ENCODE measurements at regions not wholly inside any gene's neighbourhood (a gene's known extent, or its start where the extent isn't known, plus 50 kb on each side); places are given as distances from the start of the nearest gene placed in this dataset.

GRCh38 chr2:41706286-41706685, 341.5 kb upstream of the PKDCC start:
- H3K27me3 ChIP-seq (replicated peaks in 1 of 7): no peaks in the 10 kb centered on the region
- H3K36me3 ChIP-seq: no peaks in the 10 kb centered on the region
- intact Hi-C loops (cut with DNase I; ENCODE audit: low total_unique reads): loop anchor here (10.0 kb wide), 1 partner anchor 1791 kb away; no protein-coding TSS in a partner anchor
- no peak overlapping the region for H3K4me3 ChIP-seq
- WGBS, 5 donors: 62 to 88% (median 82%) methylated on average over 2 of the region's 2 CpGs
- no peaks in the 10 kb centered on the region for H3K9me3 ChIP-seq
- no peaks in the 10 kb centered on the region for H3K4me1 ChIP-seq
- DNase-seq: no peak
- no peak for TF ChIP-seq POLR2AphosphoS5 (IDR thresholded peaks at IDR 0.05)
- no peak for TF ChIP-seq CTCF (IDR thresholded peaks at IDR 0.05 in 8 of 11, conservative IDR thresholded peaks at IDR 0.05 in 3 of 11)
- no peak for TF ChIP-seq POLR2A (IDR thresholded peaks at IDR 0.05)
- no peak overlapping the region for H3K27ac ChIP-seq

GRCh38 chr2:41707790-41708451, 339.9 kb upstream of the PKDCC start:
- TF ChIP-seq POLR2A (IDR thresholded peaks at IDR 0.05) (no peak), POLR2AphosphoS5 (IDR thresholded peaks at IDR 0.05) (no peak)
- intact Hi-C loops (cut with DNase I; ENCODE audit: low total_unique reads): loop anchor here (10.0 kb wide), 1 partner anchor 1793 kb away; no protein-coding TSS in a partner anchor
- no peaks in the 10 kb centered on the region for H3K4me1 ChIP-seq
- H3K4me3 ChIP-seq: no peak overlapping the region
- H3K36me3 ChIP-seq: no peaks in the 10 kb centered on the region
- no peak overlapping the region for H3K27ac ChIP-seq
- 82 to 92% (median 89%) methylated on average over 10 of the region's 10 CpGs for WGBS, 5 donors
- DNase-seq: no peak
- H3K9me3 ChIP-seq: no peaks in the 10 kb centered on the region
- no peaks in the 10 kb centered on the region for H3K27me3 ChIP-seq (replicated peaks in 1 of 7)

GRCh38 chr2:41709702-41710599, 337.9 kb upstream of the PKDCC start:
- no peaks in the 10 kb centered on the region for H3K27me3 ChIP-seq (replicated peaks in 1 of 7)
- no peaks in the 10 kb centered on the region for H3K36me3 ChIP-seq
- WGBS, 5 donors: 61 to 82% (median 78%) methylated on average over 10 of the region's 10 CpGs
- no peaks in the 10 kb centered on the region for H3K9me3 ChIP-seq
- H3K4me3 ChIP-seq: no peak overlapping the region
- TF ChIP-seq POLR2AphosphoS5 (IDR thresholded peaks at IDR 0.05): no peak
- no peak for TF ChIP-seq CTCF (IDR thresholded peaks at IDR 0.05 in 8 of 11, conservative IDR thresholded peaks at IDR 0.05 in 3 of 11)
- no peak for TF ChIP-seq POLR2A (IDR thresholded peaks at IDR 0.05)
- peaks cover 0 to 2% (median 0%) of the 10 kb centered on the region in 6 donors for H3K4me1 ChIP-seq
- intact Hi-C loops (cut with DNase I; ENCODE audit: low total_unique reads): loop anchor here (10.0 kb wide), 1 partner anchor 1795 kb away; no protein-coding TSS in a partner anchor
- DNase-seq: no peak
- H3K27ac ChIP-seq: no peak overlapping the region

- TF ChIP-seq POLR2A (IDR thresholded peaks at IDR 0.05): no peak
- no peak for TF ChIP-seq CTCF (IDR thresholded peaks at IDR 0.05 in 8 of 11, conservative IDR thresholded peaks at IDR 0.05 in 3 of 11)
- TF ChIP-seq POLR2AphosphoS5 (IDR thresholded peaks at IDR 0.05): no peak
- Histone ChIP-seq H3K36me3 (no peaks in the 10 kb centered on the region), H3K4me3 (no peak overlapping the region), H3K27me3 (replicated peaks in 1 of 7) (no peaks in the 10 kb centered on the region), H3K27ac (no peak overlapping the region), H3K9me3 (no peaks in the 10 kb centered on the region), H3K4me1 (peaks cover 0 to 10% (median 1%) of the 10 kb centered on the region in 6 donors)
- intact Hi-C loops (cut with DNase I; ENCODE audit: low total_unique reads): no loop called here
- DNase-seq: no peak
- 85 to 92% (median 90%) methylated on average over 3 of the region's 3 CpGs for WGBS, 5 donors
Observed at GRCh38 chr2:41710944-41711343, 336.9 kb upstream of the PKDCC start.
